GM03348 (cell line): ENCODE measurements at regions not wholly inside any gene's neighbourhood (a gene's known extent, or its start where the extent isn't known, plus 50 kb on each side); places are given as distances from the start of the nearest gene placed in this dataset.
"Not testable (repeated sequence)": the region's sequence is repeated elsewhere in the genome, so short reads cannot be mapped to it uniquely, and the experiment has no call there.

Experiments used
- DNase-seq: peaks from one replicate; pipeline ENCODE4 v3.0.0; 2012; ENCODE audit warnings: low spot score

- not testable (repeated sequence) for DNase-seq
These were observed 1480.8 kb downstream of the FOXD4L5 start for GRCh38 chr9:63804205-63804604.

- DNase-seq, result not testable (repeated sequence)
These were observed 1490.8 kb downstream of the FOXD4L5 start for GRCh38 chr9:63794081-63794685.

GRCh38 chr9:63787454-63787853, 1497.6 kb downstream of the FOXD4L5 start:
- DNase-seq, result not testable (repeated sequence)

- DNase-seq, result not testable (repeated sequence)
These were observed 1500.0 kb downstream of the FOXD4L5 start for GRCh38 chr9:63785059-63785458.

- DNase-seq, result not testable (repeated sequence)
These were observed 1500.6 kb downstream of the FOXD4L5 start for GRCh38 chr9:63784421-63784820.

- not testable (repeated sequence) for DNase-seq
These were observed 1503.1 kb downstream of the FOXD4L5 start for GRCh38 chr9:63781817-63782439.

- DNase-seq, result not testable (repeated sequence)
These were observed 1503.6 kb downstream of the FOXD4L5 start for GRCh38 chr9:63781390-63781789.

GRCh38 chr9:63776220-63776619, 1508.8 kb downstream of the FOXD4L5 start:
- DNase-seq, result not testable (repeated sequence)

GRCh38 chr9:63775092-63775426, 1510.0 kb downstream of the FOXD4L5 start:
- DNase-seq, result not testable (repeated sequence)

- DNase-seq, result not testable (repeated sequence)
These were observed 1510.5 kb downstream of the FOXD4L5 start for GRCh38 chr9:63774369-63775091.

- not testable (repeated sequence) for DNase-seq
These were observed 1522.8 kb downstream of the FOXD4L5 start for GRCh38 chr9:63762230-63762629.

- DNase-seq, result not testable (repeated sequence)
These were observed 1556.0 kb downstream of the FOXD4L5 start for GRCh38 chr9:63729021-63729420.

- no peak for DNase-seq
These were observed 1556.7 kb downstream of the FOXD4L5 start for GRCh38 chr9:63728287-63728686.

- DNase-seq, result not testable (repeated sequence)
These were observed 1576.7 kb downstream of the FOXD4L5 start for GRCh38 chr9:63708285-63708684.

GRCh38 chr9:63704456-63704855, 1580.6 kb downstream of the FOXD4L5 start:
- DNase-seq, result not testable (repeated sequence)

- not testable (repeated sequence) for DNase-seq
These were observed 1581.3 kb downstream of the FOXD4L5 start for GRCh38 chr9:63703670-63704069.

- not testable (repeated sequence) for DNase-seq
These were observed 1581.8 kb downstream of the FOXD4L5 start for GRCh38 chr9:63703138-63703665.
